ENCODE measurements at regions not wholly inside any gene's neighbourhood (a gene's known extent, or its start where the extent isn't known, plus 50 kb on each side); places are given as distances from the start of the nearest gene placed in this dataset.
A peak's percentile ranks its signal among the peaks of the same experiment; 100 is the strongest.

GRCh38 chr22:44365832-44366231 lies 53.1 kb upstream of the SHISAL1 start:
- dilution Hi-C loops (cut with MboI; ENCODE audit: extremely low pct_ligation_motif_present, low sequenced_read_pairs) = no loop called here
- FAIRE-seq = no peak
- no peak overlapping the region for H3K27ac ChIP-seq (ENCODE audit: control insufficient read depth, insufficient read depth, low read length)
- no peak overlapping the region for H3K4me3 ChIP-seq (ENCODE audit: control insufficient read depth in 2 of 3, extremely low read depth in 1 of 3, insufficient read depth in 2 of 3, low read depth in 1 of 3, low read length in 3 of 3)
- H3K27me3 ChIP-seq (ENCODE audit: control insufficient read depth, extremely low read depth, insufficient read depth, low read length) = peaks cover 9% of the 10 kb centered on the region
- no peaks in the 10 kb centered on the region for H3K36me3 ChIP-seq (ENCODE audit: control insufficient read depth in 2 of 2, extremely low read depth in 1 of 2, insufficient read depth in 2 of 2, low read length in 2 of 2)
- H3K4me2 ChIP-seq (ENCODE audit: control insufficient read depth, extremely low read depth, insufficient read depth, low read depth, low read length) = no peak overlapping the region
- H4K20me1 ChIP-seq (ENCODE audit: control insufficient read depth, extremely low read depth, insufficient read depth, low read length) = no peaks in the 10 kb centered on the region
- no peak overlapping the region for H3K9ac ChIP-seq (ENCODE audit: control insufficient read depth, extremely low read depth, insufficient read depth, low read length)
- H3K9me3 ChIP-seq (ENCODE audit: control insufficient read depth, low read depth, low read length) = no peaks in the 10 kb centered on the region
- peaks cover 34% of the 10 kb centered on the region for H3K4me1 ChIP-seq (ENCODE audit: control insufficient read depth, extremely low read depth, insufficient read depth, low read length)
- H2AFZ ChIP-seq (ENCODE audit: control insufficient read depth, low read length) = no peak overlapping the region
- no peak for DNase-seq (ENCODE audit: low read depth, low spot score)
- H3K9me1 ChIP-seq (ENCODE audit: control insufficient read depth, extremely low read depth, insufficient read depth, low read length) = no peaks in the 10 kb centered on the region
- no peaks in the 10 kb centered on the region for H3K79me2 ChIP-seq (ENCODE audit: control insufficient read depth, insufficient read depth, low read length)
- TF ChIP-seq CTCF (optimal IDR thresholded peaks at IDR 0.05 in 1 of 3, IDR thresholded peaks at IDR 0.05 in 1 of 3, conservative IDR thresholded peaks at IDR 0.05 in 1 of 3; ENCODE audit: extremely low read depth in 1 of 3, insufficient read depth in 2 of 3, low read length in 3 of 3) (no peak), EZH2 (IDR thresholded peaks at IDR 0.05; ENCODE audit: low read length) (no peak)

DNA sequence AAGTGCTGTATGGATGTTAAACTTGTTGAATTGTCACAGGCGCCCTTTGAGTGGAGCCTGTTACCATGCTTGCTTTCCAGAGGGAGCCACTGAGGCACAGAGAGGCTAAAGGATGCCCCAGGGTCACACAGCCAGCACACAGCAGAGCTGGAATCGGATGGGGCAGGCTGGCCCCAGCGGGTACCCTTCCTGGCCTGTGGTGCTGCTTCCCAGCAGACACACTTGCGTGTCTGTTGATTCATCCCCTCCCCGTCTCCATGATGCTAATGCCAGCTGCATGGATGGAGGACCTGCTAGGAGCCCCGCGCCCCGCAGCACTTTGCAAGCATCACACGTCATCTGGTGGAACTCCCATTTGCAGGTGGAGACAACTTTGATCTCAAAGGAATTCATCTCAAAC lies 52.4 kb upstream of the SHISAL1 start:
- H3K9me1 ChIP-seq (ENCODE audit: control insufficient read depth, extremely low read depth, insufficient read depth, low read length) = no peaks in the 10 kb centered on the region
- FAIRE-seq = no peak
- no peak for DNase-seq (ENCODE audit: low read depth, low spot score)
- peaks cover 41% of the 10 kb centered on the region for H3K4me1 ChIP-seq (ENCODE audit: control insufficient read depth, extremely low read depth, insufficient read depth, low read length)
- H2AFZ ChIP-seq (ENCODE audit: control insufficient read depth, low read length) = no peak overlapping the region
- H3K9ac ChIP-seq (ENCODE audit: control insufficient read depth, extremely low read depth, insufficient read depth, low read length) = no peak overlapping the region
- H3K4me3 ChIP-seq (ENCODE audit: control insufficient read depth in 2 of 3, extremely low read depth in 1 of 3, insufficient read depth in 2 of 3, low read depth in 1 of 3, low read length in 3 of 3) = no peak overlapping the region
- peaks cover 9% of the 10 kb centered on the region for H3K27me3 ChIP-seq (ENCODE audit: control insufficient read depth, extremely low read depth, insufficient read depth, low read length)
- no peaks in the 10 kb centered on the region for H4K20me1 ChIP-seq (ENCODE audit: control insufficient read depth, extremely low read depth, insufficient read depth, low read length)
- TF ChIP-seq CTCF (optimal IDR thresholded peaks at IDR 0.05 in 1 of 3, IDR thresholded peaks at IDR 0.05 in 1 of 3, conservative IDR thresholded peaks at IDR 0.05 in 1 of 3; ENCODE audit: extremely low read depth in 1 of 3, insufficient read depth in 2 of 3, low read length in 3 of 3) = peak in 1 of 3 experiments; percentile 22
- TF ChIP-seq EZH2 (IDR thresholded peaks at IDR 0.05; ENCODE audit: low read length) = no peak
- no peaks in the 10 kb centered on the region for H3K36me3 ChIP-seq (ENCODE audit: control insufficient read depth in 2 of 2, extremely low read depth in 1 of 2, insufficient read depth in 2 of 2, low read length in 2 of 2)
- H3K4me2 ChIP-seq (ENCODE audit: control insufficient read depth, extremely low read depth, insufficient read depth, low read depth, low read length) = no peak overlapping the region
- dilution Hi-C loops (cut with MboI; ENCODE audit: extremely low pct_ligation_motif_present, low sequenced_read_pairs) = no loop called here
- H3K9me3 ChIP-seq (ENCODE audit: control insufficient read depth, low read depth, low read length) = no peaks in the 10 kb centered on the region
- no peaks in the 10 kb centered on the region for H3K79me2 ChIP-seq (ENCODE audit: control insufficient read depth, insufficient read depth, low read length)
- no peak overlapping the region for H3K27ac ChIP-seq (ENCODE audit: control insufficient read depth, insufficient read depth, low read length)
